WTC11 (cell line): ENCODE measurements at regions not wholly inside any gene's neighbourhood (a gene's known extent, or its start where the extent isn't known, plus 50 kb on each side); places are given as distances from the start of the nearest gene placed in this dataset.

Experiments
- ATAC-seq: fragments of 200-7000 bp; cut with Tn5 transposase; 2 replicates; pipeline ENCODE4 v1.10.0; 2021; ENCODE audit warnings: mild to moderate bottlenecking, moderate library complexity
- CTCF ChIA-PET: fragments of 300-600 bp; sonication (Branson Sonifier 250); formaldehyde crosslinking; loops from one replicate; lab custom pipeline; 2021; ENCODE audit warnings: antibody characterized with exemption; lab: Charles Lee
- POLR2A ChIA-PET: fragments of 350-600 bp; sonication (Branson Sonifier 250); formaldehyde crosslinking; loops from one replicate; lab custom pipeline; 2021; ENCODE audit warnings: antibody characterized with exemption; lab: Charles Lee
- DNase-seq: peaks from one replicate; pipeline ENCODE4 v3.0.0; 2021; ENCODE audit warnings: low spot score
- H3K27ac Mint-ChIP-seq: 2 replicates; pipeline ENCODE4 v1.8.0; 2021; ENCODE audit warnings: mixed read lengths
- H3K27me3 Mint-ChIP-seq: 2 replicates; pipeline ENCODE4 v1.8.0; 2021; ENCODE audit warnings: low read depth, mild to moderate bottlenecking, moderate library complexity, mixed read lengths
- H3K36me3 Mint-ChIP-seq: 2 replicates; pipeline ENCODE4 v1.8.0; 2021; ENCODE audit warnings: mixed read lengths
- H3K4me1 Mint-ChIP-seq: 2 replicates; pipeline ENCODE4 v1.8.0; 2022; ENCODE audit warnings: mixed read lengths
- H3K4me3 Mint-ChIP-seq: 2 replicates; pipeline ENCODE4 v1.8.0; 2021; ENCODE audit warnings: mild to moderate bottlenecking, moderate library complexity, mixed read lengths
- H3K9me3 Mint-ChIP-seq: 2 replicates; pipeline ENCODE4 v1.8.0; 2021; ENCODE audit warnings: mixed read lengths
- CBFB ChIP-seq: sonication (generic); formaldehyde crosslinking; IDR thresholded peaks from 2 replicates; pipeline ENCODE4 v1.8.1; 2022; ENCODE audit warnings: mild to moderate bottlenecking, low read depth, missing genetic modification reagents
- ETV6 ChIP-seq: sonication (generic); formaldehyde crosslinking; IDR thresholded peaks from 2 replicates; pipeline ENCODE4 v1.8.1; 2022; ENCODE audit warnings: mild to moderate bottlenecking, missing genetic modification reagents
- FOXJ3 ChIP-seq: sonication (generic); formaldehyde crosslinking; IDR thresholded peaks from 2 replicates; pipeline ENCODE4 v1.9.0; 2021; ENCODE audit warnings: missing genetic modification reagents, mild to moderate bottlenecking, borderline replicate concordance
- GABPB1 ChIP-seq: sonication (generic); formaldehyde crosslinking; IDR thresholded peaks from 2 replicates; pipeline ENCODE4 v1.8.1; 2023; ENCODE audit warnings: mild to moderate bottlenecking, missing genetic modification reagents
- HMGA2 ChIP-seq: fragments of 250-450 bp; sonication (Bioruptor Pico); IDR thresholded peaks from 2 replicates; pipeline ENCODE4 v1.4.0; 2021; ENCODE audit warnings: mild to moderate bottlenecking, moderate library complexity
- IRF2 ChIP-seq: sonication (generic); formaldehyde crosslinking; IDR thresholded peaks from 2 replicates; pipeline ENCODE4 v1.8.0; 2022; ENCODE audit warnings: low read depth, missing genetic modification reagents, borderline replicate concordance
- NR2C2 ChIP-seq: sonication (generic); formaldehyde crosslinking; IDR thresholded peaks from 2 replicates; pipeline ENCODE4 v1.8.0; 2022; ENCODE audit warnings: mild to moderate bottlenecking, missing genetic modification reagents
- SMAD3 ChIP-seq: sonication (generic); formaldehyde crosslinking; IDR thresholded peaks from 2 replicates; pipeline ENCODE4 v1.8.0; 2022; ENCODE audit warnings: missing genetic modification reagents, mild to moderate bottlenecking, borderline replicate concordance
- SMAD4 ChIP-seq: sonication (generic); formaldehyde crosslinking; IDR thresholded peaks from 2 replicates; pipeline ENCODE4 v1.8.0; 2022; ENCODE audit warnings: mild to moderate bottlenecking, missing genetic modification reagents
- ZNF121 ChIP-seq: sonication (generic); formaldehyde crosslinking; IDR thresholded peaks from 2 replicates; pipeline ENCODE4 v1.8.0; 2023; ENCODE audit warnings: missing genetic modification reagents
- ZNF396 ChIP-seq: fragments of 250-450 bp; sonication (Bioruptor Pico); IDR thresholded peaks from 2 replicates; pipeline ENCODE4 v1.8.0; 2021; ENCODE audit warnings: mild to moderate bottlenecking, moderate library complexity, borderline replicate concordance
- TF ChIP-seq, protein P1 (sequence below): sonication (generic); formaldehyde crosslinking; IDR thresholded peaks from 2 replicates; pipeline ENCODE4 v1.8.1; 2022; ENCODE audit warnings: low read depth, missing genetic modification reagents, borderline replicate concordance
- TF ChIP-seq, protein P2 (sequence below): fragments of 250-450 bp; sonication (Bioruptor Pico); conservative IDR thresholded peaks from 2 replicates; pipeline ENCODE4 v1.9.0; 2021; ENCODE audit warnings: mild to moderate bottlenecking
- TF ChIP-seq, protein P3 (sequence below): fragments of 250-450 bp; sonication (Bioruptor Pico); IDR thresholded peaks from 2 replicates; pipeline ENCODE4 v1.9.0; 2021; ENCODE audit warnings: mild to moderate bottlenecking, borderline replicate concordance
- TF ChIP-seq, protein P4 (sequence below): sonication (generic); formaldehyde crosslinking; IDR thresholded peaks from 2 replicates; pipeline ENCODE4 v1.8.1; 2022; ENCODE audit warnings: mild to moderate bottlenecking, missing genetic modification reagents, moderate library complexity, borderline replicate concordance
- TF ChIP-seq, protein P5 (sequence below): sonication (generic); formaldehyde crosslinking; IDR thresholded peaks from 2 replicates; pipeline ENCODE4 v1.8.1; 2022; ENCODE audit warnings: low read depth, mild to moderate bottlenecking, moderate library complexity, missing genetic modification reagents, borderline replicate concordance
- TF ChIP-seq, protein P6 (sequence below): sonication (generic); formaldehyde crosslinking; IDR thresholded peaks from 2 replicates; pipeline ENCODE4 v1.8.0; 2022; ENCODE audit warnings: missing genetic modification reagents

DNA sequence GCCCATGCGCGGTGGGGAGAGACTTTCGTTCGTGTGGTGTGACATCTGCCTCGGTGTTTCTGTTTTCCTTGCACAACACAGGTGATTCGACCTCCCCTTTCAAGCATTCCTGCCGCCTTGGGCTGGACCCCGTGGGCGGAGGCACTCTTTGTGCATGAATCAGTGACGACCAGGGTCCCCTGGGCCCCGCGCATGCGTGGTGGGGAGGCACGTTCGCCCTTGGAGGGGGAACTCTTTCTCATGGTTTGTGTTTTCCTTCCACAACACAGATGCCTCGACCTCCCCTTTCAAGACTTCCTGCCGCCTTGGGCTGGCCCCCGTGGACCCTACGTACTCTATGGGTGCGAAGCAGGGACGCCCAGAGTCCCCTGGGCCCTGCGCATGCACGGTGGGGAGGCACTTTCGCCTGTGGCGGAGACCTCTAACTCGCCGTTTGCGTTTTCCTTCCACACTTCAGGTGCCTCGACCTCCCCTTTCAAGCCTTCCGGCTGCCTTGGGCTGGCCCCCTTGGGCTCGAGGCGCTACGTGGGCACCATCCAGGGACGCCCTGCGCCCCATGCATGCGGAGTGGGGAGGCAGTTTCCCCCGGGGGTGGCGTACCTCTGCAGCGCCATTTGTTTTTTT lies 340.9 kb downstream of the ALG10 start:
- no peak overlapping the region for H3K4me3 Mint-ChIP-seq
- TF ChIP-seq SMAD3 (CRISPR knock-in tag) (no peak), ZNF396 (CRISPR knock-in tag) (no peak), ZNF121 (no peak), GABPB1 (CRISPR knock-in tag) (no peak), NR2C2 (CRISPR knock-in tag) (no peak), FOXJ3 (CRISPR knock-in tag) (no peak), ETV6 (CRISPR knock-in tag) (no peak), HMGA2 (no peak), SMAD4 (CRISPR knock-in tag) (no peak), CBFB (no peak), IRF2 (CRISPR knock-in tag) (no peak)
- TF ChIP-seq, protein P1, sequence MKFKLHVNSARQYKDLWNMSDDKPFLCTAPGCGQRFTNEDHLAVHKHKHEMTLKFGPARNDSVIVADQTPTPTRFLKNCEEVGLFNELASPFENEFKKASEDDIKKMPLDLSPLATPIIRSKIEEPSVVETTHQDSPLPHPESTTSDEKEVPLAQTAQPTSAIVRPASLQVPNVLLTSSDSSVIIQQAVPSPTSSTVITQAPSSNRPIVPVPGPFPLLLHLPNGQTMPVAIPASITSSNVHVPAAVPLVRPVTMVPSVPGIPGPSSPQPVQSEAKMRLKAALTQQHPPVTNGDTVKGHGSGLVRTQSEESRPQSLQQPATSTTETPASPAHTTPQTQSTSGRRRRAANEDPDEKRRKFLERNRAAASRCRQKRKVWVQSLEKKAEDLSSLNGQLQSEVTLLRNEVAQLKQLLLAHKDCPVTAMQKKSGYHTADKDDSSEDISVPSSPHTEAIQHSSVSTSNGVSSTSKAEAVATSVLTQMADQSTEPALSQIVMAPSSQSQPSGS (CRISPR knock-in tag): no peak
- TF ChIP-seq, protein P2, sequence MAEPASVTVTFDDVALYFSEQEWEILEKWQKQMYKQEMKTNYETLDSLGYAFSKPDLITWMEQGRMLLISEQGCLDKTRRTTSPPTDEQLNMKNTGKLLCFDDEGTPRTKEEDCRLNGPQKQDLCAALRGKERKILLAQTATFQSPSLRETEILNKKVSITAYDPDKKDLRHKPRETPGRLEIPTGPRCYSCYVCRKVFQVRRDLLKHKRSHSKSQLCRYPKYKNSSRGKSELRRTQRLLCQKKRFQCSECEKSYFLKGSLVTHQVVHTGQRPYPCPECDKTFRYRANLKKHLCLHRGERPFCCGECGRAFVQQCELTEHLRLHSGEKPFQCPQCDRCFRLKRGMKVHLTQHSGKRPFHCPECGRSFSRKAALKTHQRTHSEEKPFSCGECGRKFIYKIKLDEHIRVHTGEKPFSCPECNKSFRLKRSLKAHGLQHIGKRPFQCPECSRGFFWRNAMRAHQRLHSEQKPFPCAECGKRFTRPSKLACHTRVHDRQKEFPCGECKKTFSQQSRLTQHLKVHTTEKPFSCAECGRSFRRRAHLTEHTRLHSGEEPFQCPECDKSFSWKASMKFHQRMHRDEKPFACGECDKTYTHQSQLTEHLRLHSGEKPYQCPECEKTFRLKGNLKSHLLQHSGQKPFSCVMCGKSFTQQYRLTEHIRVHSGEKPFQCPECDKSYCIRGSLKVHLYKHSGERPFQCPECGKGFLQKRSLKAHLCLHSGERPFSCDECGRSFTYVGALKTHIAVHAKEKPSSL: no peak
- TF ChIP-seq, protein P3, sequence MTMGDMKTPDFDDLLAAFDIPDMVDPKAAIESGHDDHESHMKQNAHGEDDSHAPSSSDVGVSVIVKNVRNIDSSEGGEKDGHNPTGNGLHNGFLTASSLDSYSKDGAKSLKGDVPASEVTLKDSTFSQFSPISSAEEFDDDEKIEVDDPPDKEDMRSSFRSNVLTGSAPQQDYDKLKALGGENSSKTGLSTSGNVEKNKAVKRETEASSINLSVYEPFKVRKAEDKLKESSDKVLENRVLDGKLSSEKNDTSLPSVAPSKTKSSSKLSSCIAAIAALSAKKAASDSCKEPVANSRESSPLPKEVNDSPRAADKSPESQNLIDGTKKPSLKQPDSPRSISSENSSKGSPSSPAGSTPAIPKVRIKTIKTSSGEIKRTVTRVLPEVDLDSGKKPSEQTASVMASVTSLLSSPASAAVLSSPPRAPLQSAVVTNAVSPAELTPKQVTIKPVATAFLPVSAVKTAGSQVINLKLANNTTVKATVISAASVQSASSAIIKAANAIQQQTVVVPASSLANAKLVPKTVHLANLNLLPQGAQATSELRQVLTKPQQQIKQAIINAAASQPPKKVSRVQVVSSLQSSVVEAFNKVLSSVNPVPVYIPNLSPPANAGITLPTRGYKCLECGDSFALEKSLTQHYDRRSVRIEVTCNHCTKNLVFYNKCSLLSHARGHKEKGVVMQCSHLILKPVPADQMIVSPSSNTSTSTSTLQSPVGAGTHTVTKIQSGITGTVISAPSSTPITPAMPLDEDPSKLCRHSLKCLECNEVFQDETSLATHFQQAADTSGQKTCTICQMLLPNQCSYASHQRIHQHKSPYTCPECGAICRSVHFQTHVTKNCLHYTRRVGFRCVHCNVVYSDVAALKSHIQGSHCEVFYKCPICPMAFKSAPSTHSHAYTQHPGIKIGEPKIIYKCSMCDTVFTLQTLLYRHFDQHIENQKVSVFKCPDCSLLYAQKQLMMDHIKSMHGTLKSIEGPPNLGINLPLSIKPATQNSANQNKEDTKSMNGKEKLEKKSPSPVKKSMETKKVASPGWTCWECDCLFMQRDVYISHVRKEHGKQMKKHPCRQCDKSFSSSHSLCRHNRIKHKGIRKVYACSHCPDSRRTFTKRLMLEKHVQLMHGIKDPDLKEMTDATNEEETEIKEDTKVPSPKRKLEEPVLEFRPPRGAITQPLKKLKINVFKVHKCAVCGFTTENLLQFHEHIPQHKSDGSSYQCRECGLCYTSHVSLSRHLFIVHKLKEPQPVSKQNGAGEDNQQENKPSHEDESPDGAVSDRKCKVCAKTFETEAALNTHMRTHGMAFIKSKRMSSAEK (CRISPR knock-in tag): no peak
- TF ChIP-seq, protein P4, sequence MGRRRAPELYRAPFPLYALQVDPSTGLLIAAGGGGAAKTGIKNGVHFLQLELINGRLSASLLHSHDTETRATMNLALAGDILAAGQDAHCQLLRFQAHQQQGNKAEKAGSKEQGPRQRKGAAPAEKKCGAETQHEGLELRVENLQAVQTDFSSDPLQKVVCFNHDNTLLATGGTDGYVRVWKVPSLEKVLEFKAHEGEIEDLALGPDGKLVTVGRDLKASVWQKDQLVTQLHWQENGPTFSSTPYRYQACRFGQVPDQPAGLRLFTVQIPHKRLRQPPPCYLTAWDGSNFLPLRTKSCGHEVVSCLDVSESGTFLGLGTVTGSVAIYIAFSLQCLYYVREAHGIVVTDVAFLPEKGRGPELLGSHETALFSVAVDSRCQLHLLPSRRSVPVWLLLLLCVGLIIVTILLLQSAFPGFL (CRISPR knock-in tag): no peak
- TF ChIP-seq, protein P5, sequence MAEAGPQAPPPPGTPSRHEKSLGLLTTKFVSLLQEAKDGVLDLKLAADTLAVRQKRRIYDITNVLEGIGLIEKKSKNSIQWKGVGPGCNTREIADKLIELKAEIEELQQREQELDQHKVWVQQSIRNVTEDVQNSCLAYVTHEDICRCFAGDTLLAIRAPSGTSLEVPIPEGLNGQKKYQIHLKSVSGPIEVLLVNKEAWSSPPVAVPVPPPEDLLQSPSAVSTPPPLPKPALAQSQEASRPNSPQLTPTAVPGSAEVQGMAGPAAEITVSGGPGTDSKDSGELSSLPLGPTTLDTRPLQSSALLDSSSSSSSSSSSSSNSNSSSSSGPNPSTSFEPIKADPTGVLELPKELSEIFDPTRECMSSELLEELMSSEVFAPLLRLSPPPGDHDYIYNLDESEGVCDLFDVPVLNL (CRISPR knock-in tag): no peak
- TF ChIP-seq, protein P6, sequence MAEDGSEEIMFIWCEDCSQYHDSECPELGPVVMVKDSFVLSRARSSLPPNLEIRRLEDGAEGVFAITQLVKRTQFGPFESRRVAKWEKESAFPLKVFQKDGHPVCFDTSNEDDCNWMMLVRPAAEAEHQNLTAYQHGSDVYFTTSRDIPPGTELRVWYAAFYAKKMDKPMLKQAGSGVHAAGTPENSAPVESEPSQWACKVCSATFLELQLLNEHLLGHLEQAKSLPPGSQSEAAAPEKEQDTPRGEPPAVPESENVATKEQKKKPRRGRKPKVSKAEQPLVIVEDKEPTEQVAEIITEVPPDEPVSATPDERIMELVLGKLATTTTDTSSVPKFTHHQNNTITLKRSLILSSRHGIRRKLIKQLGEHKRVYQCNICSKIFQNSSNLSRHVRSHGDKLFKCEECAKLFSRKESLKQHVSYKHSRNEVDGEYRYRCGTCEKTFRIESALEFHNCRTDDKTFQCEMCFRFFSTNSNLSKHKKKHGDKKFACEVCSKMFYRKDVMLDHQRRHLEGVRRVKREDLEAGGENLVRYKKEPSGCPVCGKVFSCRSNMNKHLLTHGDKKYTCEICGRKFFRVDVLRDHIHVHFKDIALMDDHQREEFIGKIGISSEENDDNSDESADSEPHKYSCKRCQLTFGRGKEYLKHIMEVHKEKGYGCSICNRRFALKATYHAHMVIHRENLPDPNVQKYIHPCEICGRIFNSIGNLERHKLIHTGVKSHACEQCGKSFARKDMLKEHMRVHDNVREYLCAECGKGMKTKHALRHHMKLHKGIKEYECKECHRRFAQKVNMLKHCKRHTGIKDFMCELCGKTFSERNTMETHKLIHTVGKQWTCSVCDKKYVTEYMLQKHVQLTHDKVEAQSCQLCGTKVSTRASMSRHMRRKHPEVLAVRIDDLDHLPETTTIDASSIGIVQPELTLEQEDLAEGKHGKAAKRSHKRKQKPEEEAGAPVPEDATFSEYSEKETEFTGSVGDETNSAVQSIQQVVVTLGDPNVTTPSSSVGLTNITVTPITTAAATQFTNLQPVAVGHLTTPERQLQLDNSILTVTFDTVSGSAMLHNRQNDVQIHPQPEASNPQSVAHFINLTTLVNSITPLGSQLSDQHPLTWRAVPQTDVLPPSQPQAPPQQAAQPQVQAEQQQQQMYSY (CRISPR knock-in tag): no peak
- TF ChIP-seq, all 79 proteins: peak for 0
- Mint-ChIP-seq H3K36me3 (peaks cover 65% of the 10 kb centered on the region), H3K4me1 (no peaks in the 10 kb centered on the region), H3K27me3 (peaks cover 13% of the 10 kb centered on the region), H3K9me3 (peaks cover 35% of the 10 kb centered on the region), H3K27ac (no peak overlapping the region)
- DNase-seq (no peak), ATAC-seq (no peak)
- ChIA-PET CTCF (no interaction called here), POLR2A (no interaction called here)
